ENCODE measurements at regions not wholly inside any gene's neighbourhood (a gene's known extent, or its start where the extent isn't known, plus 50 kb on each side); places are given as distances from the start of the nearest gene placed in this dataset.

GRCh38 chr2:182585430-182585829 lies 130.6 kb upstream of the DNAJC10 start:
- no peak for DNase-seq
- WGBS, 2 donors = 76 to 88% methylated on average over 2 of the region's 2 CpGs
- Histone ChIP-seq H3K4me1 (no peaks in the 10 kb centered on the region), H3K4me3 (no peak overlapping the region), H3K27ac (no peak overlapping the region), H3K27me3 (no peaks in the 10 kb centered on the region), H3K9me3 (no peaks in the 10 kb centered on the region), H3K36me3 (ENCODE audit: low read depth, missing control alignments) (no peaks in the 10 kb centered on the region)
- TF ChIP-seq POLR2A (IDR thresholded peaks at IDR 0.05) = no peak
- TF ChIP-seq CTCF (IDR thresholded peaks at IDR 0.05) = no peak
- intact Hi-C loops (cut with DNase I; ENCODE audit: low total_unique reads) = no loop called here

GRCh38 chr2:182586426-182586825 lies 129.6 kb upstream of the DNAJC10 start:
- Histone ChIP-seq H3K9me3 (no peaks in the 10 kb centered on the region), H3K27me3 (no peaks in the 10 kb centered on the region), H3K36me3 (ENCODE audit: low read depth, missing control alignments) (no peaks in the 10 kb centered on the region), H3K27ac (no peak overlapping the region), H3K4me3 (no peak overlapping the region), H3K4me1 (no peaks in the 10 kb centered on the region)
- 80 to 84% methylated on average over 2 of the region's 2 CpGs for WGBS, 2 donors
- intact Hi-C loops (cut with DNase I; ENCODE audit: low total_unique reads) = no loop called here
- TF ChIP-seq CTCF (IDR thresholded peaks at IDR 0.05) (no peak), POLR2A (IDR thresholded peaks at IDR 0.05) (no peak)
- no peak for DNase-seq

- H3K36me3 ChIP-seq (ENCODE audit: low read depth, missing control alignments) = no peaks in the 10 kb centered on the region
- H3K9me3 ChIP-seq = no peaks in the 10 kb centered on the region
- TF ChIP-seq CTCF (IDR thresholded peaks at IDR 0.05) (no peak), POLR2A (IDR thresholded peaks at IDR 0.05) (no peak)
- H3K27ac ChIP-seq = no peak overlapping the region
- H3K27me3 ChIP-seq = no peaks in the 10 kb centered on the region
- no peaks in the 10 kb centered on the region for H3K4me1 ChIP-seq
- WGBS, 2 donors = 96 to 100% methylated on average over 1 of the region's 1 CpG
- intact Hi-C loops (cut with DNase I; ENCODE audit: low total_unique reads) = no loop called here
- DNase-seq = no peak
- no peak overlapping the region for H3K4me3 ChIP-seq
These were observed 128.2 kb upstream of the DNAJC10 start for GRCh38 chr2:182587831-182588230.

DNA sequence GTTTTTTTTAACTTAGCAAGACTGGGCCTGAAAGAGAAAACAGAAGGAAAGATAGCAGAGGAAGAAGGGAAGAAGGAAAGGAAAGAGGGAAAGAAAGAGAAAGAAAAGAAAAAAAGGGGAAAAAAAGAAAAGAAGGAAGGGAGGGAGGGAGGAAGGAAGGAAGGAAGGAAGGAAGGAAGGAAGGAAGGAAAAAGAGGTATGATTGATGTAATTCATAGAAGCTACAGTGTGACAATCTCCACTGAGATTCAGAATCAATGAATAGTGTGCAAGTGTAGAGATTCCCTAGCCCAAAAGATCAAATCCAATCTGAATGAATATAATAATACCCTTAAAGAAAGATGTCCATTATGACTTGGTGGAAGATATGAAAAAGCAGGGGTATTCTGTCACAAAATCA lies 126.9 kb upstream of the DNAJC10 start:
- no peaks in the 10 kb centered on the region for H3K4me1 ChIP-seq
- H3K27me3 ChIP-seq = no peaks in the 10 kb centered on the region
- no peak for DNase-seq
- intact Hi-C loops (cut with DNase I; ENCODE audit: low total_unique reads) = no loop called here
- TF ChIP-seq POLR2A (IDR thresholded peaks at IDR 0.05) (no peak), CTCF (IDR thresholded peaks at IDR 0.05) (no peak)
- H3K36me3 ChIP-seq (ENCODE audit: low read depth, missing control alignments) = no peaks in the 10 kb centered on the region
- H3K4me3 ChIP-seq = no peak overlapping the region
- H3K9me3 ChIP-seq = no peaks in the 10 kb centered on the region
- no peak overlapping the region for H3K27ac ChIP-seq

- Histone ChIP-seq H3K36me3 (ENCODE audit: low read depth, missing control alignments) (no peaks in the 10 kb centered on the region), H3K9me3 (no peaks in the 10 kb centered on the region), H3K4me1 (no peaks in the 10 kb centered on the region), H3K27ac (no peak overlapping the region), H3K27me3 (no peaks in the 10 kb centered on the region), H3K4me3 (no peak overlapping the region)
- no peak for DNase-seq
- intact Hi-C loops (cut with DNase I; ENCODE audit: low total_unique reads) = no loop called here
- TF ChIP-seq CTCF (IDR thresholded peaks at IDR 0.05) (no peak), POLR2A (IDR thresholded peaks at IDR 0.05) (no peak)
- 61 to 95% methylated on average over 1 of the region's 1 CpG for WGBS, 2 donors
These were observed 124.3 kb upstream of the DNAJC10 start for GRCh38 chr2:182591774-182592173.
